ENCODE measurements at regions not wholly inside any gene's neighbourhood (a gene's known extent, or its start where the extent isn't known, plus 50 kb on each side); places are given as distances from the start of the nearest gene placed in this dataset.

GRCh38 chr4:162706051-162706450 lies 460.6 kb downstream of the NAF1 start:
- Histone ChIP-seq H3K9me3 (ENCODE audit: control insufficient read depth, insufficient read depth, low read depth, low read length) (no peaks in the 10 kb centered on the region), H3K27me3 (ENCODE audit: control insufficient read depth, insufficient read depth, low read length) (no peaks in the 10 kb centered on the region), H3K4me3 (ENCODE audit: low read depth in 2 of 2, low read length in 2 of 2) (no peak overlapping the region), H3K36me3 (ENCODE audit: control insufficient read depth, insufficient read depth, low read length) (no peaks in the 10 kb centered on the region), H3K4me1 (ENCODE audit: control insufficient read depth, insufficient read depth, low read length) (no peaks in the 10 kb centered on the region), H3K27ac (ENCODE audit: low read length) (no peak overlapping the region)
- POLR2A ChIA-PET = interaction anchor here (0.5 kb wide), 1 partner anchor 1063 kb away, joined by 4 read pairs; no protein-coding TSS in a partner anchor
- DNase-seq (ENCODE audit: low read depth, low spot score) (no peak), ATAC-seq (no peak)
- BruUV-seq (replicated peaks) = no TSS peak
- CTCF ChIA-PET = no interaction called here
- TF ChIP-seq SIN3A (IDR thresholded peaks at IDR 0.05; ENCODE audit: borderline replicate concordance, insufficient read depth, low read depth, low read length) (no peak), POLR2AphosphoS5 (IDR thresholded peaks at IDR 0.05; ENCODE audit: low read depth, low read length) (no peak), CTCF (IDR thresholded peaks at IDR 0.05) (no peak), REST (IDR thresholded peaks at IDR 0.05; ENCODE audit: insufficient read depth in 1 of 2, low read depth in 2 of 2, low read length in 1 of 2) (no peak), TCF7L2 (IDR thresholded peaks at IDR 0.05; ENCODE audit: low read depth, low read length) (no peak)
- intact Hi-C loops (cut with micrococcal nuclease; ENCODE audit: unreplicated experiment) (no loop called here), in situ Hi-C loops (cut with HindIII; ENCODE audit: low pct_unique_long_range_greater_than_20kb, low sequenced_read_pairs) (no loop called here)

- DNase-seq (ENCODE audit: low read depth, low spot score) (no peak), ATAC-seq (no peak)
- Histone ChIP-seq H3K36me3 (ENCODE audit: control insufficient read depth, insufficient read depth, low read length) (no peaks in the 10 kb centered on the region), H3K27me3 (ENCODE audit: control insufficient read depth, insufficient read depth, low read length) (no peaks in the 10 kb centered on the region), H3K9me3 (ENCODE audit: control insufficient read depth, insufficient read depth, low read depth, low read length) (no peaks in the 10 kb centered on the region), H3K4me1 (ENCODE audit: control insufficient read depth, insufficient read depth, low read length) (no peaks in the 10 kb centered on the region), H3K27ac (ENCODE audit: low read length) (no peak overlapping the region), H3K4me3 (ENCODE audit: low read depth in 2 of 2, low read length in 2 of 2) (no peak overlapping the region)
- ChIA-PET CTCF (no interaction called here), POLR2A (no interaction called here)
- intact Hi-C loops (cut with micrococcal nuclease; ENCODE audit: unreplicated experiment) = no loop called here
- in situ Hi-C loops (cut with HindIII; ENCODE audit: low pct_unique_long_range_greater_than_20kb, low sequenced_read_pairs) = no loop called here
- no peak for TF ChIP-seq SIN3A (IDR thresholded peaks at IDR 0.05; ENCODE audit: borderline replicate concordance, insufficient read depth, low read depth, low read length)
- no peak for TF ChIP-seq REST (IDR thresholded peaks at IDR 0.05; ENCODE audit: insufficient read depth in 1 of 2, low read depth in 2 of 2, low read length in 1 of 2)
- TF ChIP-seq CTCF (IDR thresholded peaks at IDR 0.05) = no peak
- TF ChIP-seq POLR2AphosphoS5 (IDR thresholded peaks at IDR 0.05; ENCODE audit: low read depth, low read length) = no peak
- TF ChIP-seq TCF7L2 (IDR thresholded peaks at IDR 0.05; ENCODE audit: low read depth, low read length) = no peak
- BruUV-seq (replicated peaks) = no TSS peak
Measured at GRCh38 chr4:162705130-162705803, 461.4 kb downstream of the NAF1 start.

Measured in Panc1 (cell line).